Coronary artery (tissue), 2 donors: ENCODE measurements at regions not wholly inside any gene's neighbourhood (a gene's known extent, or its start where the extent isn't known, plus 50 kb on each side); places are given as distances from the start of the nearest gene placed in this dataset.

ENCODE experiments used
- DNase-seq: peaks from one replicate; pipeline ENCODE4 v3.0.0-alpha.2; 2017; ENCODE audit warnings: low spot score
- H3K27ac ChIP-seq, 2 donors: fragments of 200-600 bp; sonication (generic); one replicate each; pipeline ENCODE4 v1.5.1; 2016 to 2019
- H3K4me3 ChIP-seq: fragments of 200-600 bp; sonication (generic); 2 replicates; pipeline ENCODE4 v1.5.1; 2016; ENCODE audit warnings: mild to moderate bottlenecking, moderate library complexity
- CTCF ChIP-seq: fragments of 200-600 bp; sonication (generic); IDR thresholded peaks from one replicate; pipeline ENCODE4 v1.5.1; 2019; ENCODE audit warnings: antibody characterized with exemption

GRCh38 chr14:85728476-85729065, 198.6 kb downstream of the FLRT2 start:
- no peak for DNase-seq
- no peak for TF ChIP-seq CTCF
- Histone ChIP-seq H3K4me3 (no peak overlapping the region), H3K27ac (no peak overlapping the region)

- Histone ChIP-seq H3K27ac (no peak overlapping the region), H3K4me3 (no peak overlapping the region)
- no peak for TF ChIP-seq CTCF
- DNase-seq, result no peak
Measured at GRCh38 chr14:85714069-85714468, 184.1 kb downstream of the FLRT2 start.

- H3K4me3 ChIP-seq, result no peak overlapping the region
- DNase-seq, result no peak
- no peak overlapping the region for H3K27ac ChIP-seq
- no peak for TF ChIP-seq CTCF
Measured at GRCh38 chr14:85711620-85712019, 181.7 kb downstream of the FLRT2 start.
